ENCODE measurements at regions not wholly inside any gene's neighbourhood (a gene's known extent, or its start where the extent isn't known, plus 50 kb on each side); places are given as distances from the start of the nearest gene placed in this dataset.
"Not testable (repeated sequence)": the region's sequence is repeated elsewhere in the genome, so short reads cannot be mapped to it uniquely, and the experiment has no call there.

DNA sequence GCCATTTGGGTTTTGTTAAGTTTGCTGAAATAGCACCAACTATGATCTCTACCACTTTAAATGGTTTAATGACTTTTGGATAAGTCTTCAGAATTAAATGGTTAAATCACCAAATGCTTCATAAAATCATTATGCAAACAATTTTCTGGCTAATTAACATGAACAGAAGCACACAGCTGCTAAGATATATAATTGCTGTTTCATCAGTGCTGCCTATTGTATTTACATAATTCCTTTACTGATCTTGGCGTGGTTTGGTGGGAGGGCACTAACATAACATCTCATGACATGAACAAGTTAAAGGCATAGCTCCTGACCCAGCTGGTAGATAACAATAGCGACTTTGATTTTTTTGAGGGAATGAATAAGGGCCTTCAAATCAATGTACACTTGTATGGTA is 94.1 kb downstream of the FZD1 start:
- Histone ChIP-seq H3K4me1 (ENCODE audit: control insufficient read depth, low read length) (no peaks in the 10 kb centered on the region; the same call in 1 of the 2 replicates), H3K79me2 (ENCODE audit: control insufficient read depth, low read length) (no peaks in the 10 kb centered on the region), H3K9me2 (replicated peaks; ENCODE audit: control insufficient read depth, low read length) (no peaks in the 10 kb centered on the region), H3K27ac (ENCODE audit: low read depth, low read length) (no peak overlapping the region), H3K4me3 (ENCODE audit: low read length) (no peak overlapping the region), H3K36me3 (ENCODE audit: control insufficient read depth, low read length) (no peaks in the 10 kb centered on the region), H3K27me3 (ENCODE audit: control insufficient read depth, low read length) (no peaks in the 10 kb centered on the region), H3K4me2 (ENCODE audit: low read length) (no peak overlapping the region), H4K20me1 (ENCODE audit: control insufficient read depth, insufficient read depth, low read depth, low read length) (no peaks in the 10 kb centered on the region), H3K9me3 (ENCODE audit: control insufficient read depth, insufficient read depth, low read length) (no peaks in the 10 kb centered on the region), H3F3A (ENCODE audit: control insufficient read depth, insufficient read depth) (no peaks in the 10 kb centered on the region)
- TF ChIP-seq, protein P1, sequence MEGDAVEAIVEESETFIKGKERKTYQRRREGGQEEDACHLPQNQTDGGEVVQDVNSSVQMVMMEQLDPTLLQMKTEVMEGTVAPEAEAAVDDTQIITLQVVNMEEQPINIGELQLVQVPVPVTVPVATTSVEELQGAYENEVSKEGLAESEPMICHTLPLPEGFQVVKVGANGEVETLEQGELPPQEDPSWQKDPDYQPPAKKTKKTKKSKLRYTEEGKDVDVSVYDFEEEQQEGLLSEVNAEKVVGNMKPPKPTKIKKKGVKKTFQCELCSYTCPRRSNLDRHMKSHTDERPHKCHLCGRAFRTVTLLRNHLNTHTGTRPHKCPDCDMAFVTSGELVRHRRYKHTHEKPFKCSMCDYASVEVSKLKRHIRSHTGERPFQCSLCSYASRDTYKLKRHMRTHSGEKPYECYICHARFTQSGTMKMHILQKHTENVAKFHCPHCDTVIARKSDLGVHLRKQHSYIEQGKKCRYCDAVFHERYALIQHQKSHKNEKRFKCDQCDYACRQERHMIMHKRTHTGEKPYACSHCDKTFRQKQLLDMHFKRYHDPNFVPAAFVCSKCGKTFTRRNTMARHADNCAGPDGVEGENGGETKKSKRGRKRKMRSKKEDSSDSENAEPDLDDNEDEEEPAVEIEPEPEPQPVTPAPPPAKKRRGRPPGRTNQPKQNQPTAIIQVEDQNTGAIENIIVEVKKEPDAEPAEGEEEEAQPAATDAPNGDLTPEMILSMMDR (IDR thresholded peaks at IDR 0.05; ENCODE audit: low read depth, low read length, poor library complexity, severe bottlenecking), result no peak
- no peak for TF ChIP-seq EZH2phosphoT487 (IDR thresholded peaks at IDR 0.05; ENCODE audit: borderline replicate concordance, low read length)

DNA sequence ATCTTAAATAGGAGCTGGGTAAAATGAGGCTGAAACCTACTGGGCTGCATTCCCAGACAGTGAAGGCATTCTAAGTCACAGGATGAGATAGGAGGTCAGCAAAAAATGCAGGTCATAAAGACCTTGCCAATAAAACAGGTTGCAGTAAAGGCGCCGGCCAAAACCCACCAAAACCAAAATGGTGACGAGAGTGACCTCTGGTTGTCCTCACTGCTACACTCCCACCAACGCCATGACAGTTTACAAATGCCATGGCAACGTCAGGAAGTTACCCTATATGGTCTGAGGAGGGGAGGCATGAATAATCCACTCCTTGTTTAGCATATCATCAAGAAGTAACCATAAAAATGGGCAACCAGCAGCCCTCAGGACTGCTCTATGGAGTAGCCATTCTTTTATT is 100.9 kb downstream of the FZD1 start:
- not testable (repeated sequence) for H3F3A ChIP-seq (ENCODE audit: control insufficient read depth, insufficient read depth)

DNA sequence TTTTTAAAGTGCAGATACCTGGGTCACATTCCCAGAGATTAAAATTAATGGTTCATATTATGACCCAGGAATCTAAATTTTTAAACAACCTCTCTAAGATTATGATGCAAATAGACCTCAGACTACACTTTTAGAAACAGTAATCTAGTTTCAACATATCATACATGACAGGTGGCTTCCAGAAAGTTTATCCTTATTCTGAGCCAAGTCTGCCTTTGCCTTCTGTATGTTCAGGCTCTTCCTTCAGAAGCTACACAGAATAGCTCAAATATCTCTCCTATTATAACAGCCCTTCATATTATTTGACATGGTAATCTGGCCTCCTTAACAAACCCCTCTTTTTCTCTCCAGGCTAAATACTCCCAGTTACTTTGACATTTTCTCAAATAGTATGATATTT is 101.9 kb downstream of the FZD1 start:
- H3K4me2 ChIP-seq (ENCODE audit: low read length), result no peak overlapping the region
- no peaks in the 10 kb centered on the region for H3K9me3 ChIP-seq (ENCODE audit: control insufficient read depth, insufficient read depth, low read length)
- H3K9me2 ChIP-seq (replicated peaks; ENCODE audit: control insufficient read depth, low read length), result no peaks in the 10 kb centered on the region
- TF ChIP-seq, protein P1 (IDR thresholded peaks at IDR 0.05; ENCODE audit: low read depth, low read length, poor library complexity, severe bottlenecking), result no peak
- no peaks in the 10 kb centered on the region for H3K27me3 ChIP-seq (ENCODE audit: control insufficient read depth, low read length)
- H4K20me1 ChIP-seq (ENCODE audit: control insufficient read depth, insufficient read depth, low read depth, low read length), result no peaks in the 10 kb centered on the region
- no peaks in the 10 kb centered on the region for H3K4me1 ChIP-seq (ENCODE audit: control insufficient read depth, low read length)
- H3K36me3 ChIP-seq (ENCODE audit: control insufficient read depth, low read length), result no peaks in the 10 kb centered on the region
- H3K27ac ChIP-seq (ENCODE audit: low read depth, low read length), result no peak overlapping the region
- no peaks in the 10 kb centered on the region for H3F3A ChIP-seq (ENCODE audit: control insufficient read depth, insufficient read depth)
- no peaks in the 10 kb centered on the region for H3K79me2 ChIP-seq (ENCODE audit: control insufficient read depth, low read length)
- H3K4me3 ChIP-seq (ENCODE audit: low read length), result no peak overlapping the region

More for the DNA sequence above, 100.9 kb downstream of the FZD1 start:
- not testable (repeated sequence) for H3K36me3 ChIP-seq (ENCODE audit: control insufficient read depth, low read length); H3K27me3 ChIP-seq (ENCODE audit: control insufficient read depth, low read length); H3K4me1 ChIP-seq (ENCODE audit: control insufficient read depth, low read length); H4K20me1 ChIP-seq (ENCODE audit: control insufficient read depth, insufficient read depth, low read depth, low read length); H3K79me2 ChIP-seq (ENCODE audit: control insufficient read depth, low read length); H3K4me3 ChIP-seq (ENCODE audit: low read length); H3K9me2 ChIP-seq (replicated peaks; ENCODE audit: control insufficient read depth, low read length); H3K27ac ChIP-seq (ENCODE audit: low read depth, low read length); H3K4me2 ChIP-seq (ENCODE audit: low read length); H3K9me3 ChIP-seq (ENCODE audit: control insufficient read depth, insufficient read depth, low read length)

DNA sequence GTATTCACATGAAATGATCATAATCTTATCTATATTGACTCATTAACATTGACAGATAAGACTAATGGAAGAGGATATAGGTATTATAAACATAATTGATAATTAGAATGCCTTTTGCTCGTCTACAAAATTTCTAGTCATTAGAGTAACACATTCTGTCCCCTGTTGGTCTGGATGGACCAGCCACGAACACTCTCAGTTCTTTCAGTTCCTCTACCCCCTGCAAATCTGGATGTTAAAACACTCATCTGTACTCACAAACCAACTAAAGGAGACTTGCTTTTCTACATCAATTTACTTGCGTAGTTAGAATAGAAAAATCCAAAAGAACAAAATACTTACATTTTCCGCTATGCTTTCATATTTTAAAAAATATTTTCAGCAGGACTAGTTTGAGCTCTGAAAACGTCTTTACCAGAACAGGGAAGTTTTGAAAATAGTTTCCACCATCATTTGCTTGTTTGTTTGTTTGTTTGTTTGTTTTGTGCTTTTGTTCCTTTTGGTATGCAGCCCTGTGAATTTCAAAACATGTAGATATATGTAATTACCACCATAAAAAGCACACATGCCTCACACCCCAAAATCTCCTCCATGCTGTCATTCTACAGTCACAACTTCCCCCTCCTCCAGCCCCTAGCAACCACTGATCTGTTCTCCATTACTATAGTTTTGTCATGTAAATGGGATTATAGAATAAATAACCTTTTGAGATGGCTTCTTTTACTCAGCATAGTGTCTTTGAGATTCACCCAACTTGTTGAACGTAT is 103.8 kb downstream of the FZD1 start:
- Histone ChIP-seq H3K4me3 (ENCODE audit: low read length) (no peak overlapping the region), H3K9me3 (ENCODE audit: control insufficient read depth, insufficient read depth, low read length) (no peaks in the 10 kb centered on the region), H3K9me2 (replicated peaks; ENCODE audit: control insufficient read depth, low read length) (no peaks in the 10 kb centered on the region), H3F3A (ENCODE audit: control insufficient read depth, insufficient read depth) (no peaks in the 10 kb centered on the region), H3K4me2 (ENCODE audit: low read length) (no peak overlapping the region), H3K27me3 (ENCODE audit: control insufficient read depth, low read length) (no peaks in the 10 kb centered on the region), H4K20me1 (ENCODE audit: control insufficient read depth, insufficient read depth, low read depth, low read length) (no peaks in the 10 kb centered on the region), H3K79me2 (ENCODE audit: control insufficient read depth, low read length) (no peaks in the 10 kb centered on the region), H3K27ac (ENCODE audit: low read depth, low read length) (no peak overlapping the region), H3K36me3 (ENCODE audit: control insufficient read depth, low read length) (no peaks in the 10 kb centered on the region), H3K4me1 (ENCODE audit: control insufficient read depth, low read length) (peaks cover 2% of the 10 kb centered on the region)
- TF ChIP-seq, protein P1 (IDR thresholded peaks at IDR 0.05; ENCODE audit: low read depth, low read length, poor library complexity, severe bottlenecking), result no peak
- no peak for TF ChIP-seq EZH2phosphoT487 (IDR thresholded peaks at IDR 0.05; ENCODE audit: borderline replicate concordance, low read length)

Data from DOHH2 (cell line).